HK-2 (cell line): ENCODE measurements at regions not wholly inside any gene's neighbourhood (a gene's known extent, or its start where the extent isn't known, plus 50 kb on each side); places are given as distances from the start of the nearest gene placed in this dataset.

Experiments used
- DNase-seq: peaks from one replicate; pipeline ENCODE4 v3.0.0-alpha.2; 2018; ENCODE audit not compliant: unreplicated experiment

GRCh38 chr11:80349997-80350396, 909.2 kb upstream of the TENM4 start:
- DNase-seq = no peak

- no peak for DNase-seq
Observed at GRCh38 chr11:80346353-80347059, 905.7 kb upstream of the TENM4 start.

- no peak for DNase-seq
Observed at GRCh38 chr11:80343436-80343835, 902.6 kb upstream of the TENM4 start.

- DNase-seq = no peak
Observed at GRCh38 chr11:80338231-80338630, 897.4 kb upstream of the TENM4 start.

DNA sequence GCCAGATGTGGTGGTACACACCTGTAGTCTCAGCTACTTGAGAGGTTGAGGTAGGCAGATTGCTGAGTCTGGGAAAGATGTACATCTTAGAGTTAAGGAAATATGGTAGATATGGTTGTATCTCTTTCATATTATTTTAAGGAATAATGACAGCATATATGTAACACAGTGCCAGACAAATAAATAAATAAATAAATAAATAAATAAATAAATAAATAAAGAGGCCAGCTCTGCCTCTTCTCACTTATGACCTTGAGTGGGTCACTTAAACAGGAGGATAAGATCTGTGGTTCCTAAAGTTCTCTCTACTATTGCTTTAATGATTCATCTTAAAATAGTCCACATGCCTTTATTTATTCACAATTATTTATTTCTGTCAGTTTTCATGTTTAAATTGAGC, 890.9 kb upstream of the TENM4 start:
- no peak for DNase-seq

DNA sequence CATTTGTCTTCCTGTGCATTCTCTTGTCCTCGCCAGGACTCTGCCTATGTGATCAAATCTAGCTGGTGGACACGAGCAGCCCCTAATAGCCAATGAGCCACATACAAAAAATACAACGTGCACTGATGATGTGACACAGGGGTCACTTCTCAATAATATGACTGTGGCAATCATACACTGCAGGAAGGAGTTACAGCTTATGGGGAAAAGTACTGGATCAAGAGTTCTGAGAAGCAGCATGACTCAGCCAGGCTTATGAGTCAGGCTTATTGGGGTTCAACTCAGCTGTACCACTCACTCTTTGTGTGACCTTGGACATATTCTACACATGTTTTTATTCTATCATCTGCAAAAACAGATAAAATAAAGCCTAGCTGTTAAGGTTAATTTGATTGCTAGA, 889.4 kb upstream of the TENM4 start:
- DNase-seq = no peak

GRCh38 chr11:80328774-80329173, 887.9 kb upstream of the TENM4 start:
- DNase-seq = no peak

- DNase-seq = no peak
Observed at GRCh38 chr11:80327956-80328614, 887.3 kb upstream of the TENM4 start.

DNA sequence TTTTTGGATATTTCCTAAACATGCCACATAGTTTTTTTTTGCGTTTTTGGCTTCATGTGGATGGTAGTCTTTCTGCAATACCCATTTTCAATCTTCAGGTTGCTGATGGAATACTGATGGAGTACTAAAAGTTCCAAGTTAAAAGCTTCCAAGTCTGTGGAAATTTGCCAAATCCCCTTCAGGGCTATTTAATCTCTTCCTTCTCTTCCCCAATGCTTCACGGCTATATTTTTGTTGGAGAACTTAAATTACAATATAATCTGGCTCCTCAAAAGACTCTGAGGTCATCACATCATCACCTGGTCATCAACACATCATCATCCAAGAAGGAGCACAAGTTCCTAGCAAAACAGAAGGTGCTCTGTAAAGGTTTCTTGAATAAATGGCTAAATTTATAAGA, 881.0 kb upstream of the TENM4 start:
- no peak for DNase-seq

- no peak for DNase-seq
Observed at GRCh38 chr11:80320765-80321164, 879.9 kb upstream of the TENM4 start.

DNA sequence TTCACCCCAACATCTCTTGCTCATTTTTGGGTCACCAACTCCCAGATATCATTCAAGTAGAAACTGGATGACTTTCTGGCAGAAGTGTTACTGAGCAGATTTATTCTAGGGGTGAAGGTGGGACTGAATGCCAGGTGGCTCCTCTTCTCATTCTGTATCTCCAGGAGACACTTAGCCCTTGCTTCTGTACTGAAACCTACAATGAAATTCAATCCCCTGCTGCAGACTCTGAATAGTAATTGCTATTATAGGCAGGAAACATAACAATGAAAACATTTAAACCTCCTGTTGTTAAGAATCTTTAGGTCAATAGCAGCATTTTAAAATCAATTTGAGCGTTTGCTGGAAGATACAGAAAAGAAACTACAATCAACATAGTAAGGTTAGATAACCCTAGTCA, 879.4 kb upstream of the TENM4 start:
- no peak for DNase-seq

DNA sequence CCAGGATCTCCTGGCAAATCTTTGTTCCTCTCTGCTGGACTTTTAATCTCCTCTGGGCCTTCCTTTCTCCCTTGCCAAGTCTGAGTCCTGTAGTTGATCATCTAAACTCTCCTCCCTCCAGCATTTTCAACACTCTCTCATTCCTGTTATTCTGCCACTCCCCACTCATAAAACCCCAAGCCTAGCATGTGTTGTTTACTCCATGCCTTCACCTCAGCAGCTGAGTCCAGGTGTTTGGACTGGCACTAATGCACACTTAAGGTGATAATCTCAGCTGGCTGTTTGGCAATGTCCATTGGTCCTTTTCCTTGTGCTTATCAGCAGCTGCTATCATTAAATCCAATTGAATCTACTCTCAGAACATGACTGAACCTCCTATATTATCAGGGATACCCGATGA, 876.8 kb upstream of the TENM4 start:
- no peak for DNase-seq

DNA sequence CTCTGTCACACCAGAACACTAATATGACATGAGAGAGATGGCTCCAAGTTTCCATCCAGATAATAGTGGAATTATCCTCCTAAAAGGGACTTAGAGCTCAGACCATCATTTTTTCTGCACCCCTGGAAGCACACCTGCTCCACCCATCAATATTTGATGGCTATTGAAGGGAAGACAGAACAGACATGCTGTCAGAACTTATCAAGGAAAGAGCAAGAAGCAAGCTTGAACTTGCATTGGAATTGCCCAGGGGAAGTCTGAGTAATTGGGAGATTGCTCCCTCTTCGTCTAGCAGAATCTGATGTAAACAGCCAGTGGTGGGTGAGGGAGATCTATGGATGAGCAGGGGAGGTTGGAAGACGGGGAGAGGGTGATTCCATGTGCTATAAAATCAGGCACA, 874.4 kb upstream of the TENM4 start:
- DNase-seq = no peak

DNA sequence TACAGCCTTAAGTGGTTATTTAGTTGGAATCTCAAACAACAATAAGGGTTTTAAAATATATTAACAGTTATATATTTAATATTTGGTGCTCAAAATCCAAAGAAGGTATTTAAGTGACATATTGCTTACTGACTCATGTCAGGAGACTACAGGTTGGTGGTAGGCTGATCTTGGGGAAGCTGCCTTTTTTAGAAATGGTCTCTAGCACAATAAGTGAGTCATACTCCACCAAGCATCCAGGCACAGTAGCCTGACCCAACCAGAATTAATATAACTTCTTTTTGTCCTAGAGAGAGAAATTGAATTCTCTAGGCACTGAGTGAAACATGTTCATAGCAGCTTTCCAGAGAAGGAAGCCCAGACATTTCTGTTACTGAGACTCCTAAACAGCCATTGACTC, 868.5 kb upstream of the TENM4 start:
- DNase-seq = no peak

- DNase-seq = no peak
Observed at GRCh38 chr11:80307676-80308075, 866.8 kb upstream of the TENM4 start.

- peak; percentile 2 for DNase-seq
Observed at GRCh38 chr11:80297858-80298632, 857.2 kb upstream of the TENM4 start.

DNA sequence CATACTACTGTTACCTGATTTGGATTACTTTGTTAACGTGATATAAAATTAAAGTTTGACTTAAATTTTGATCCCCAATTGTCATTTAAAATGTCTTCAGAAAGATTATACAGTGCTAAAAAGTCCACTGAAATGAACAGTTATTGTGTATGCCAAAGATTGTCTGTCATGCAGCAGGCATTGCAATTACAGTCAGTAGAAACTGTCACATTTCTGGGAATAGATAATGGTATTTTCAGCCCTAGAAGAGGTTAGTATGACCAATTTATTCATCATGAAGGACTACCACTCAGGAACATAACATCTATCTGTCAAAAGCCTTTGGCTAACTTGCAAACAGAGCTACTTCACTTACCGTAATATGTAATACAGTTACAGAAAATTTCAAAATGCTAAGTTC, 852.5 kb upstream of the TENM4 start:
- DNase-seq = no peak

- no peak for DNase-seq
Observed at GRCh38 chr11:80284946-80285785, 844.3 kb upstream of the TENM4 start.

DNA sequence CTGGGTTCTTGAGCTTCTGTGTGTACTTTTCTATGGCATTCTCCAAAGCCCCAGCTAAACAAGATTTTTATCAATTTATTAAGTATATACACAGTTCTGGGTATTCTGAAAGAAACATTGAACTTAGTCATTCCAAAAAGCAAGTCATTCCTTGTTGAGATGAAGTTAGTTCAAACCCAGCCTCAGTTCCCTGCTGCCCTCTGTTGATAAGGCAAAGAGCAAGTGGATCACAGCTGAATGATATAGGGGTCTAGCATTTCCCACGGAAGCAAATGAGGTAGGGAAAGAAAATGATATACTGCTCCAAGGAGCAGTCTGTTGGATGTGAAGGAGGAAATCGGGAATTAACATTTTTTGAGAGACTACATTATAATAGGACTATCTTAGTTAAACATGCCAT, 841.8 kb upstream of the TENM4 start:
- no peak for DNase-seq

- DNase-seq = no peak
Observed at GRCh38 chr11:80281194-80281593, 840.4 kb upstream of the TENM4 start.

DNA sequence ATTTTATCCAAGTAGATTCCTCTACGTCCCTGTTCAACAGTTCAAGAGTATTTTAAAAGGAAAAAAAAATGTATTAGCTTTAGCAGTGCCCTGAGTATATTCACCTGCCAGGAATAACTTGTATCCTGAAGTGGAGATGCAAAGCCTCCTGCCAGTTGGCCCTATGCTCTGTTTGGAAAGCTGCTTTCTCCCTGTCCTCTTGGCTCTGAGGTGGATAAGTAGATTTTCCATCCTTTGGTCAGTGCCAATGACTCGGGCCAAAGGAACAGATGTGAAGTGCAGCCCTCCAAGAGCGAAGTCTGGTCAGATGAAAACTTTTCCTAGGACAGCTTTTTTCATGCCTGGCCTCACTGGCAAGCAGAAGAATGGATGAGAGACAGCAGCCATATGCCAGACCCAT, 839.9 kb upstream of the TENM4 start:
- DNase-seq = no peak

DNA sequence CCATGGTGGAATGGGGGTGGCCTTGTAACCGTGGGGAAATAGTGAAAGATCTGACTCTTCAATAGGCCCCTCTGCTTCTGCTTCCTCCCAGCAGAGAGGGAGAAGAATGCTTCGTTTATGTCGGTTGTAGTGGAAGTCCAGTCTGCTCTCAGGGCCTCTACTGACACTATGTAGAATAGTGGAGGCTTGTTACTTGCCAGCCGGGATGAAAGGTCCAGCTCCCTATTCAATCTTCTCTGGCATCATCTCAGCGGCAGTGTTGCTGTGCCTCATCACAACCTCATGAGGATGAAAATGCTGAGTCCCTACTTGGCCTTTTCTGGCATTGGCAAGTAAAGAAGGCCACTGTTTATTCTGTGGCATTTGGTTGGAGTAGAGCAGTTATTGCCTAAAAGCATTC, 820.9 kb upstream of the TENM4 start:
- no peak for DNase-seq
